PC-9 (cell line): ENCODE measurements at regions not wholly inside any gene's neighbourhood (a gene's known extent, or its start where the extent isn't known, plus 50 kb on each side); places are given as distances from the start of the nearest gene placed in this dataset.

Experiments used
- BruUV-seq: library from RNA; stranded (reverse); fragments of 400-500 nt; replicated peaks from 2 replicates; lab custom pipeline; 2021; lab: Mats Ljungman, UMichigan
- CTCF ChIA-PET: fragments of 300-600 bp; sonication (Branson Sonifier 250); formaldehyde crosslinking; loops from one replicate; lab custom pipeline; 2022; ENCODE audit warnings: antibody characterized with exemption; lab: Charles Lee
- POLR2A ChIA-PET: fragments of 300-600 bp; sonication (Branson Sonifier 250); formaldehyde crosslinking; loops from one replicate; lab custom pipeline; 2022; ENCODE audit warnings: antibody characterized with exemption; ENCODE audit not compliant: unreplicated experiment; lab: Charles Lee
- DNase-seq, 2 experiments: peaks; one replicate each; pipeline versions ENCODE4 v3.0.0 to v3.0.0-alpha.2; 2015 to 2022; ENCODE audit warnings: mixed read lengths in 1 of 2
- H2AFZ ChIP-seq: fragments of 200-600 bp; sonication (generic); 2 replicates; pipeline ENCODE4 v1.8.1; 2017; ENCODE audit warnings: antibody characterized with exemption
- H3F3A ChIP-seq: fragments of 200-600 bp; sonication (generic); 2 replicates; pipeline ENCODE4 v1.8.1; 2017; ENCODE audit warnings: antibody characterized with exemption, mild to moderate bottlenecking, low read depth; ENCODE audit not compliant: insufficient read depth
- H3K27ac ChIP-seq: fragments of 200-600 bp; sonication (generic); 2 replicates; pipeline ENCODE4 v1.6.1; 2016; ENCODE audit warnings: mixed run types
- H3K27me3 ChIP-seq: fragments of 200-600 bp; sonication (generic); 2 replicates; pipeline ENCODE4 v1.6.1; 2016; ENCODE audit warnings: low read depth, mixed run types; ENCODE audit not compliant: insufficient read depth
- H3K36me3 ChIP-seq: fragments of 200-600 bp; sonication (generic); 2 replicates; pipeline ENCODE4 v1.6.1; 2016; ENCODE audit warnings: low read depth, mixed run types
- H3K4me1 ChIP-seq: fragments of 200-600 bp; sonication (generic); replicated peaks from 2 replicates; pipeline ENCODE4 v1.6.1; 2016; ENCODE audit warnings: mixed run types; ENCODE audit not compliant: insufficient read depth
- H3K4me2 ChIP-seq: fragments of 200-600 bp; sonication (generic); 2 replicates; pipeline ENCODE4 v1.6.1; 2017; ENCODE audit warnings: mixed run types
- H3K4me3 ChIP-seq: fragments of 200-600 bp; sonication (generic); 2 replicates; pipeline ENCODE4 v1.6.1; 2016; ENCODE audit warnings: mixed run types
- H3K79me2 ChIP-seq: fragments of 200-600 bp; sonication (generic); 2 replicates; pipeline ENCODE4 v1.6.1; 2017; ENCODE audit warnings: low read depth, mixed run types
- H3K9me2 ChIP-seq: fragments of 200-600 bp; sonication (generic); 2 replicates; pipeline ENCODE4 v1.8.1; 2017; ENCODE audit warnings: mild to moderate bottlenecking; ENCODE audit not compliant: insufficient read depth
- H3K9me3 ChIP-seq: fragments of 200-600 bp; sonication (generic); 2 replicates; pipeline ENCODE4 v1.8.1; 2016; ENCODE audit warnings: low read depth; ENCODE audit not compliant: insufficient read depth
- H4K20me1 ChIP-seq: fragments of 200-600 bp; sonication (generic); 2 replicates; pipeline ENCODE4 v1.8.1; 2017; ENCODE audit not compliant: insufficient read depth
- CTCF ChIP-seq: fragments of 200-600 bp; sonication (generic); conservative IDR thresholded peaks from 2 replicates; pipeline ENCODE4 v1.6.1; 2017; ENCODE audit warnings: mixed run types, antibody characterized with exemption, mild to moderate bottlenecking, moderate library complexity
- EZH2 ChIP-seq: fragments of 200-600 bp; sonication (generic); IDR thresholded peaks from 2 replicates; pipeline ENCODE4 v1.8.0; 2017; ENCODE audit warnings: antibody characterized with exemption, low read depth
- intact Hi-C: fragments of 100-400 bp; cut with micrococcal nuclease; formaldehyde crosslinking; loops from one replicate; pipeline ENCODE4 v1.10.0; 2022; ENCODE audit not compliant: unreplicated experiment

GRCh38 chr15:46672041-46672440 is 1037.2 kb downstream of the SQOR start:
- no peaks in the 10 kb centered on the region for H3K9me2 ChIP-seq
- no peaks in the 10 kb centered on the region for H3K27me3 ChIP-seq
- TF ChIP-seq EZH2 = no peak
- no peak for TF ChIP-seq CTCF
- H4K20me1 ChIP-seq = no peaks in the 10 kb centered on the region
- no peak overlapping the region for H3K27ac ChIP-seq
- no peak for DNase-seq
- no TSS peak for BruUV-seq
- ChIA-PET POLR2A (no interaction called here), CTCF (no interaction called here)
- no peak overlapping the region for H2AFZ ChIP-seq
- no peaks in the 10 kb centered on the region for H3K36me3 ChIP-seq
- no peaks in the 10 kb centered on the region for H3K4me1 ChIP-seq
- no peaks in the 10 kb centered on the region for H3K79me2 ChIP-seq
- intact Hi-C loops = no loop called here
- H3K4me3 ChIP-seq = no peak overlapping the region
- no peak overlapping the region for H3K4me2 ChIP-seq
- no peaks in the 10 kb centered on the region for H3F3A ChIP-seq
- H3K9me3 ChIP-seq = no peaks in the 10 kb centered on the region

- ChIA-PET CTCF (no interaction called here), POLR2A (no interaction called here)
- Histone ChIP-seq H3K36me3 (no peaks in the 10 kb centered on the region), H3K9me2 (no peaks in the 10 kb centered on the region), H3K4me2 (no peak overlapping the region), H3F3A (no peaks in the 10 kb centered on the region), H3K9me3 (no peaks in the 10 kb centered on the region), H3K79me2 (no peaks in the 10 kb centered on the region), H2AFZ (no peak overlapping the region), H3K27ac (no peak overlapping the region), H4K20me1 (no peaks in the 10 kb centered on the region), H3K4me3 (no peak overlapping the region), H3K4me1 (no peaks in the 10 kb centered on the region), H3K27me3 (no peaks in the 10 kb centered on the region)
- no TSS peak for BruUV-seq
- DNase-seq = no peak
- TF ChIP-seq EZH2 = no peak
- TF ChIP-seq CTCF = no peak
- intact Hi-C loops = no loop called here
Measured at GRCh38 chr15:46676233-46677206, 1040.8 kb upstream of the SEMA6D start.

- H2AFZ ChIP-seq = no peak overlapping the region
- no peaks in the 10 kb centered on the region for H3F3A ChIP-seq
- TF ChIP-seq CTCF (no peak), EZH2 (no peak)
- no peak for DNase-seq
- intact Hi-C loops = no loop called here
- BruUV-seq = no TSS peak
- CTCF ChIA-PET = no interaction called here
- no peaks in the 10 kb centered on the region for H3K4me1 ChIP-seq
- H4K20me1 ChIP-seq = no peaks in the 10 kb centered on the region
- H3K36me3 ChIP-seq = no peaks in the 10 kb centered on the region
- no peaks in the 10 kb centered on the region for H3K27me3 ChIP-seq
- no peaks in the 10 kb centered on the region for H3K9me3 ChIP-seq
- no peaks in the 10 kb centered on the region for H3K79me2 ChIP-seq
- POLR2A ChIA-PET = no interaction called here
- no peak overlapping the region for H3K4me3 ChIP-seq
- H3K4me2 ChIP-seq = no peak overlapping the region
- no peak overlapping the region for H3K27ac ChIP-seq
- H3K9me2 ChIP-seq = no peaks in the 10 kb centered on the region
Measured at GRCh38 chr15:46677491-46677890, 1039.8 kb upstream of the SEMA6D start.
